NCI-H2029 (cell line): ENCODE measurements at regions not wholly inside any gene's neighbourhood (a gene's known extent, or its start where the extent isn't known, plus 50 kb on each side); places are given as distances from the start of the nearest gene placed in this dataset.
"Not testable (repeated sequence)": the region's sequence is repeated elsewhere in the genome, so short reads cannot be mapped to it uniquely, and the experiment has no call there.

Experiments
- DNase-seq: peaks from one replicate; lab custom pipeline; 2025; lab: John Stamatoyannopoulos, UW

DNA sequence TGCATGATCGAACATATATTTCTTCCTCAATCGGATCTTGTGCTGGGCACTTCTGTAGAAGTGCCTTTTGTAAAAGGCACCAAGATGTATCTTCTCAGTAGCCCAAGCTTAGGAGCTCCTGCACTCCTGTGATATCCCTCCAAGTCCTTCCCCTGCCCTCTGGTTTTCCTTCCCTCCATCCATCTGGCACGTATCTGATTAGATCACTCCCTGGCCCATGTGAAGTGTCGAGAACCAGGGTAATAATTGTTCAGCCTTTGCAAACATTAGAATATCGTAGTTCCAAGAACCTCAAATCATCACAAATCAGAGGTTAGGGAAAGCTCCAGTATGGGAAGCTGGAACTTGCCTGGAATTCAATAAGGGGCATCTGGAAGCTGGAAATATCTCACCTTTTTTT is 221.1 kb upstream of the AUTS2 start:
- DNase-seq, result no peak

DNA sequence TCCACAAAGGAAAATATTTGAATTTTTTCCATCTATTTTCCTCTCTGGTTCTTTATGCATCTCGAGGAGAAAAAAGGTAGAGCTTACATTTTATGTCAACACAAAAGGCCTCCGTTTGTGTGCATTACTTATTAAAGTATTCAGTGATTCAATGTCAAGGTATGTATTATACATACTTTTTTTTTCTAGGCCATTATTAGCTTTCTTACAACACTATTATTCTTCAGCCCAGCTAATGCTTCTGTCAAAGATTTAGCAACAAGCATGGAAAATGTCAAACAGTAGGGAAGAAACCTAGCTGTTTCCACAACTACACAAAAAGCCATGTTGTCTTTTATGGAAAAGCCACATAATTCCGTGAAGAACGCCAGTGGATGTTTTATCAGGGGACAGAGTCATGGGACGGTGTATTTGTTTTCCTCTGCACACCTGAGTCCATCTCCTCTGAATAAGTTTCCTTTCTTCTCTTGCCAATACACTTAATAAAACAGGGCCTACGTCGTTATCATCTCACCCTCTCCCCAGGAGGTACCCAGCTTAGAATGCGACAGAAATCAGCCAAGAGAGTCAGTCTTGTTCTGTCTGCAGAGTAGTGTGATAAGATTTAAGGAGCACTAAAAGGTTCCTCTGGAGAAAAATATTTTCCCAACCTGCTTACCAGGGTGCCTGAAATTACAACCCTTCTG is 209.7 kb upstream of the AUTS2 start:
- DNase-seq, result no peak

DNA sequence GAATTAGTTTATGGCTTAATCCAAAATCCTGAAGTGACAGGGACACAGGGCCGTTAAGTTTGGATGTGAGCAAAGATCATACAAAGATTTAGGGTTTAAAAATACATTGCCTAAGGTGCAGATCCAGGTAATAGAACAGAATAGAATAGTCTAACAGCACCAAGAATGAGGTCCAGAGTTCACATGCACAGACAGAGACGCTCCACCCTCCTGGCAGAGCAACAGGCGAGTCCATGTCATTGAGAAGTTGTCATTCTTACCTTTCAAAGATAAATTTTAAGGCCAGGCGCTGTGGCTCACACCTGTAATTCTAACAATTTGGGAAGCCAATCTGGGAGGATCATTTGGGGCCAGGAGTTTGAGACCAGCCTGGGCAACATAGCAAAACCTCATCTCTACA is 209.1 kb upstream of the AUTS2 start:
- no peak for DNase-seq

DNA sequence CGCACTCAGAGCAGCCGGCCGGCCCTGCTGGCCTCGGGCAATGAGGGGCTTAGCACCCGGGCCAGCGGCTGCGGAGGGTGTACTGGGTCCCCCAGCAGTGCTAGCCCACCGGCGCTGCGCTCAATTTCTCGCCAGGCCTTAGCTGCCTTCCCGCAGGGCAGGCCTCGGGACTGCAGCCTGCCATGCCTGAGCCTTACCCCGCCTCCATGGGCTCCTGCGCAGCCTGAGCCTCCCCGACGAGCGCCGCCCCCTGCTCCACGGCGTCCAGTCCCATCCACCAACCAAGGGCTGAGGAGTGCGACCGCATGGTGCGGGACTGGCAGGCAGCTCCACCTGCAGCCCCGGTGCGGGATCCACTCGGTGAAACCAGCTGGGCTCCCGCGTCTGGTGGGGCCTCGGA is 204.4 kb upstream of the AUTS2 start:
- not testable (repeated sequence) for DNase-seq

DNA sequence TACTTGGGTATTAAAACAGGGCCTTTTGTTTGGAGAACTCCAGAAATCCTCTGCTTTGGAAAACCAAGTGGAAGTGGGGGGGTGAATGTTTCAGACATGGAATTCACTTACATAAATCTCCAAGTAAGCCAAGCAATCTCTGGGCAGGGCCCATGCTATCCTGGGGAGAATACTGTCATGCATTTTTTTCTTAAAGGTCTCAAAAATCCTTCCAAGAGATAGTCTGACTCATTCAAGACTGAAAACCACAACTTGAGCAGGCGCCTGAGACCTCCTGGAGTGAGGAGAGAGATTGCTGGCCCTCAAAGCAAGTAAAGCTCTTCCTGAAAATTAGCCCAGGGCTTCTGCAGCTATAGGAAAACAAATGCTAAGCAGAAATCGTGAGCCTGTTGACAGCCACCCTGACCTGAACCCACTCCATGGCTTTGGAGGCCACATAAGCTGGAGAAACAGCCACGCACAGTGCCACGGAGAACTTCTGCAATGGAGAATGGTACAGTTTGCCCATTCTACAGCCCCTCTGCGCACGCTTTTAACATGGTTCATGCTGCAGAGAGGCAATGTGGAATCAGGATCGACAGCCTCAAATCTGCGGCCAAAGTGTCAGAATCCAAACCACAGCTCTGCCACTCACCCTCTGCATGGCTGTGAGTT is 203.1 kb upstream of the AUTS2 start:
- DNase-seq, result no peak

DNA sequence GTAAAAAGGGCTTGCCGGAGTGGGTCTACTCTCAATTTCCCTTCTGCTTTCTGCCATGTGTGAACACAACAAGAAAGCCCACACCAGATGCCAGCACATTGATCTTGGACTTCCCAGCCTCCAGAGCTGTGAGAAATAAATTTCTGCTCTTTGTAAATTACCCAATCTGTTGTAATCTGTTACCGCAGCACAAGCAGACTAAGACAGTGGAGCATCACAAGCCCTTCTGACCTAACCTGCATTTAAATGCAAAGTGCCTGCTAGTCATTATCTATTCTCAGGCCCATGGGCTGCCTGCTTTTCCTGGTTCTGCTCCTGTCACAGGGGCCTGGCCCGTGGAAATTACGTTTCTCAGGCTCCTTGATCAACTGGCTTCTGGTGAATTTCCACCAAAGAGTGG is 199.3 kb upstream of the AUTS2 start:
- no peak for DNase-seq

DNA sequence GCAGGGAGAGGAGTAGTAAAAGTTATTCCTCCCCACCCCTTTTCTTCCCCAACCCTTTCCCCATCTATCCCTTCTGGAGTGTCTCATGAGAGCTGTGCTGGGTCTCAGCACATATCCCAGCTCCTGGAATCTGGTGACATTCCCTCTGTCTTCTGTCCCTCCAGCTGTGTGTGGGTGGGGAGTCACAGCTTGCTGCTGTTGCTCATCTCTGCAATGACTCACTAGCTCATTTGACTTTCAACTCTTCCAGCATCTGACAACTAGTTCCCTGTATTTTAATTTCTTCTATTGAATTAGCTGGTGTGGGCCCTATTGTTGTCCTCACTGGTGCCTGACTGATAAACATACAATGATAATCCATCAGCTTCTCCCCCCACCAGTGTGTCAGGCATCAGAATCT is 198.9 kb upstream of the AUTS2 start:
- DNase-seq, result no peak

DNA sequence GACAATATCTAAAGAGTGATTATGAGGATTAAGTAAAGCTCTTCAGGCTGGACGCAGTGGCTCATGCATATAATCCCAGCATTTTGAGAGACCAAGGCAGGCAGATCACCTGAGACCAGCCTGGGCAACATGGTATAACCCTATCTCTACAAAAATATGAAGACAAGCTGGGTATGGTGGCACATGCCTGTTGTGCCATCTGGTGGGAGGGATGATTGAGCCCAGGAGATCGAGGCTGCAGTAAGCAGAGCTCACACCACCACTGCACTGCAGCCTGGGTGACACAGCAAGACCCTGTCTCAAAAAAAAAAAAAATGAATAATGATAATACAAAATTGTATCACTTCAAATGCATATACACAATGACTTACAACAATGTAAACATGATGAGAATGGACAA is 195.6 kb upstream of the AUTS2 start:
- DNase-seq, result no peak

DNA sequence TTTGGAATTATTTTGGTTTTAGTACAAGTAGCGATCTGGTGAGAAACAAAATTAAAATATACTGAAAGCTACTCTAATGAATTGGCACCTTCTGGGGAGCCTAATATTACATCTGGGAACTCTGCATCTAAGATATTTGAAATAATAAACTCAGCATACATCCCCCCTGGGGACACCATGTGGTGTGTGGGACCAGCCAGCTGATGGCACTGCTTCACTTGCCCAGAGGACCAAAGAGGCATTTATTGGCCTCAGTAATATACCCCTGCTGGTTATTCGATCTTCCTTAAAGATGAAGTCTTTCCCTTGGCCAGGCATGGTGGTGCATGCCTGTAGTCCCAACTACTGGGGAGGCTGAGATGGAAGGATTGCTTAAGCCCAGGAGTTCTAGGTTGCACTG is 195.1 kb upstream of the AUTS2 start:
- no peak for DNase-seq

DNA sequence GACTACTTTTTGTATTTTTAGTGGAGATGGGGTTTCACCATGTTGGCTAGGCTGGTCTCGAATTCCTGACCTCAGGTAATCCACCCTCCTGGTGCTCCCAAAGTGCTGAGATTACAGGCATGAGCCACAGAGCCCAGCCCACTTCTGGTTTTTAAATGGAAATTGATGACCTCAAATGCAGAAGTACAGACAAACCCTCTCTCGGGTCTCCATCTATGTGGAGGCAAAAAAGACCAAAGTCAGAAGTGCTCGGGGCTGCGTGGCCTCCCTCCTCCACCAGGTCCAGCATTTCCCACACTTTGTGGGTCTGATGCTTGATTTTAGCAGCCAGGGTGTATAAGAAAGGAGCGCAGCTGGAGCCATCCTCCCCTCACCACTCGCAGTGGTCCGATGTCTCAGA is 187.3 kb upstream of the AUTS2 start:
- DNase-seq, result no peak

DNA sequence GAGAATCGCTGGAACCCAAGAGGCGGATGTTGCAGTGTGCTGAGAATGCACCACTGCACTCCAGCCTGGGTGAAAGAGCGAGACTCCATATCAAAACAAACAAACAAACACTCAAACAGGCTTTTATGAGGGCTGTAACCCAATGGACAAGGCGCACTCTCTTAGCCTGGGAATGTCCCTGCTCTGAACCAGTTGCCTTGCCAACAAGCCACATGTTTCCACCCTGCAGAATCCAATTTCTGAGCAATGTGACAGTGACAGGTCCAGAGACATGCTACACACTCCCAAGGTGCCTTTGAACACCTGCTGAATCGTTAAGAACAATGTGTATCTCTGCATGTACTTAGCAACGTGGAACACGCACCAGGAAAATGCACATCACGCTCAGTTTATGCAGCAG is 186.8 kb upstream of the AUTS2 start:
- peak; percentile 31 for DNase-seq

DNA sequence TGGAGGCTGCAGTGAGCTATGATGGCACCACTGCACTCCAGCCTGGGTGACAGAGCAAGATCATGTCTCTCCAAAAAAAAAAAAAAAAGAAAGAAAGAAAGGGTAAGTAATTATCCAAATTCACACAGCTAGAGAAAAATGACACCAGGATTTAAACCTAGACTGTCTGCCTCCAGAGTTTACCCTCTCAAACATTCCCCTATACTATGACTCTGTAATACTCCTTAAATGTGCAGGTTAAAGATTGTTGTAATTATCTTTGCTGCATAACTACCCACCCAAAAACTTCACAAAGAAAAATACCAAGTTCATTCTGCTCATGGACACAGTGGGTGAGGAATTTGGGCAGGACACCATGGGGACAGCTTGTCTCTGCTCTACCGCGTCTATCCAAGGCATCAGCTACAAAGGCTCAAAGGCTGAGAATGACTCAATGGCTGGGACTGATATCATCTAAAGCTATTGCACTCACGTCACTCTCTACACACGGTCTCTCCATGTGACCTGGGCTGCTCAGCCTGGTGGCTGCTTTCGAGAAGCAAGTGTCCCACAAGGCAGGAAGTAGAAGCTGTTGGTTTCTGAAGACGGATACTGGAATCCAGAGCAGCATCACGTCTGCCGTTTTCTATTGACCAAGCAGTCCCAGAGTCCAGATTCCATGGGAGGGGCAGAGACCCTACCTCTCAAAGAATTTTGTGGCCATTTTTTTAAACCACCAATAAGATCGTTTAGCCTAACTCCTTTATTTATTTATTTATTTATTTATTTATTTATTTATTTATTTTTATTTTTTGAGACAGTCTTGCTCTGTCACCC is 185.7 kb upstream of the AUTS2 start:
- no peak for DNase-seq

DNA sequence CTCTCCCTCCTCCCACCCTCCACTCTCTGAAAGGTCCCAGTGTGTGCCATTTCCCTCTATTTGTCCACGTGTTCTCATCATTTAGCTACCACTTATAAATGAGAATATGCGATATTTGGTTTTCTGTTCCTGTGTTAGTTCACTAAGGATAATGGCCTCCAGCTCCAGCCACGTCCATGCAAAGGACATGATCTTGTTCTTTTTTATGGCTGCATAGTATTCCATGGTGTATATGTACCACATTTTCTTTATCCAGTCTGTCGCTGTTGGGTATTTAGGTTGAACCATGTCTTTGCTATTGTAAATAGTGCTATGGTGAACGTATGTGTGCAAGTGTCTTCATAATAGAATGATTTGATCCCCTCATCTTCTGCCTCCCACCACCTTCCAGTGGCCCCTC is 183.7 kb upstream of the AUTS2 start:
- no peak for DNase-seq

DNA sequence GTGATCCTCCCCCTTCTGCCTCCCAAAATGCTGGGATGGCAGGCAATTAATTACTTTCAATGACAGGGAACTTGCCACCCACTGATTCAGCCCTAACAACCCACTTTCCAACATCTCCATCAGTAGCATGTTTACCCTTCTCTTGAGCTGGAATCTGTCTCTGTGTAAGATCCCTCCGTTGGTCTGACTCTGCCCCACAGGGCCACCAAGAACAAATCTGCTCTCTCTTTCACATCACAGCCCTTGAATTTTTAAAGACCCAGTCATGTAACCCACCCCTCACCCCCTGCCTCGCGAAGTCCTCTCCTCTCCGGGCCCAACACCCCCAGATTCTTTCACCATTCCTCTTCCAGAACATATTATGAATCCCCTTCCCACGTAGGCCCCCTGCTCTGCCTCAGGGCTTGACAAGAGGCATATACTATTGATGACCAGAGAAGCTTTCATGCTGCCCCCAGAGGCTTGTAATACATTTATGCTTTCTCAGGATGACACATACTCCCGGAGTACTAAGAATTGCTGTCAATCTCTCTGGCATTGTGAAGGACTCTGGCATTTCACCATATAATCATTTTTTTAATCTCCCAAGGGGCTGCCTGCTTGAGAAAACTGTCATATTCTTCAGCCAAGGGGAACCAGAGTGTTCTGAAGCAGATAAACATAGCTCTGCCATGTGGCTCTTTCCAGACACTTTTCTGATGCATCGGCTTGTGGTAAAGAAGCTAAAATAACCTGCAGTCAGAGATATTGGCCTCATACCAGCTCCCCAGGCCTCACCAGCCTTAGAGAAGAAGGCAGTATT is 179.2 kb upstream of the AUTS2 start:
- no peak for DNase-seq

DNA sequence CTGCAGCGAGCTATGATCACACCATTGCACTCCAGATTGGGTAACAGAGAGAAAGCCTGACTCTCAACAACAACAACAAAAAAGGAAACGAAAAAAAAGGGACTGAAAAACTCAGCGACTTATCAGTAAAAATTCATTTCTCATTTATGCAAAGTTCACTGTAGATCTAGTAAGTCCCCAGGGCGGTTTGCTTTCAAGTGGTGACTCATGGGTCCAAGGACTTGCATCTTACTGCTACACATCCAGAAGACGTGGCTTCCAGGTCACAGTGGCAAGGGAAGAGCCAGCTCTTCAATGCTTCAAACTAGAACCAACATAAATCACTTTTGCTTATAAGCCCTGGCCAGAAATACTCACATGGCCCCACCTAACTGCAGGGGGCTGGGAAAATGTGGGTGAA is 178.3 kb upstream of the AUTS2 start:
- DNase-seq, result no peak

DNA sequence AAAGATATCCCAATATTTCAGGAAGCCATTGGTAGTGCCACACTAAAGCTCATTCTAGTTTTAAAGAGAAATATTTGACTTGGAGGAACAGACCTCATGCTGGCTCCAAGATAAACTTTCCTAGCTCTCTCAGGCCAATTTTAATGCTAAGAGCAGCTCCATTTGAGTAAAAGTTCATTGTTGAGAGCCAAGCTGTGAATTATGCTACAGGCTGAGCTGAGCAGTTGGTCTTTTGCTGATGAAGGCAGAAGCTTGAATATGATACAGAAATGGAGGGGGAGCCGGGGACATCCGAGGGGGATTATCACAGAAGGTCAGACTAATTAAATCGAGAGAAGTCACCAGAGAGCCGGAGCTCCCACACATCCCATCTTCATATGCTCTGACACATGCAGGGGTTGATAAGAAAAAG is 175.7 kb upstream of the AUTS2 start:
- no peak for DNase-seq

DNA sequence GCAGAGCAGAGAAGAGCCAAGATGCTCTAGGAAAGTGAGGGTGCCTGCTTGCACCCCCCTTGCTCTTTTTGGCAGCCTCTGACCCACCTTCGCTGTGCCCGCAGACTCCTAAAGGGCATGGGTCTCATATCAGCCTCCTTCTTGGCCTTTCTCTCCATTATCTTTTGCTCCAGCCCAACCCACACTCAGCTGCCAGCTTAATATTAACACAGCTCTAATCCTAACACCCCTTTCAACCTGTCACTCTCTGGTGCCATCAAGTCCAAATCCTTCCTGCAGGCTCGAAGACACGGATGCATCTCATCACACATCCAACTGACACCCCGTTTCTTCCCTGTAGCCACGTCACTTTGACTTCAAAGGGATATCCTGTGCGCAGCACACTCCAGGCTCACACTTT is 171.6 kb upstream of the AUTS2 start:
- no peak for DNase-seq

DNA sequence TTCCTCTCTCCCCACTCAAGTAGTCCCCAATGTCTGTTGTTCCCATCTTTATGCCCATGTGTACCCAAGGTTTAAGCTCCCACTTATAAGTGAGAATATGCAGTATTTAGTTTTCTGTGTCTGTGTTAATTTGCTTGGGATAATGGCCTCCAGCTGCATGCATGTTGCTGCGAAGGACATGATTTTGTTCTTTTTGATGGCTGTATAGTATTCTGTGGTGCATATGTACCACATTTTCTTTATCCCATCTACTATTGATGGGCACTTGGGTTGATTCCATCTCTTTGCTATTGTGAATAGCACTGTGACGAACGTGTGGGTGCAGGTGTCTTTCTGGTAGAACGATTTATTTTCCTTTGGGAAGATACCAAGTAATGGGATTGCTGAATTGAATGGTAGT is 170.2 kb upstream of the AUTS2 start:
- no peak for DNase-seq

DNA sequence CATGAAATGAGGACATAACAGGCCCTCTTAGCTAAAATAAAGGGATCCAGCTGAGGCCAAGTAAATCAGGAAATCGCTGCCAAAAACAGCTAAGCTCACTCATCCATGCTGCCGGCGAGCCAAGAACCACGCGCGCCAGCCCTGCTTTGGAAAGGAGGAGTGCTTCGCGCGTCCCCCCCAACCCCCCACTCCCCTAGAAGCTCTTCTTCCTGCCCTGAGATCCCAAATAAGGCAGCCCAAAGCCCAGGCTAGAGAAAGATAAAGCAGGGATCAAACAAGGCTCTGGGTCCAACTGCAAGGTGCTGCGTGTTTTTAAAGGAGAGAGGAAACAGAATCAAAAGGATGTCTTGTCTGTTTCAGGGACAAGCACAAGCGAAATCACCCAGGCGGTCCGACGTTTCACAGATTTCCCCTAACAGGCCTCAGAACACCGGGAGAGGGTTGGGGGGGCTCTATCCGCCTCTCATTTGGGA is 168.3 kb upstream of the AUTS2 start:
- DNase-seq, result peak; percentile 88

DNA sequence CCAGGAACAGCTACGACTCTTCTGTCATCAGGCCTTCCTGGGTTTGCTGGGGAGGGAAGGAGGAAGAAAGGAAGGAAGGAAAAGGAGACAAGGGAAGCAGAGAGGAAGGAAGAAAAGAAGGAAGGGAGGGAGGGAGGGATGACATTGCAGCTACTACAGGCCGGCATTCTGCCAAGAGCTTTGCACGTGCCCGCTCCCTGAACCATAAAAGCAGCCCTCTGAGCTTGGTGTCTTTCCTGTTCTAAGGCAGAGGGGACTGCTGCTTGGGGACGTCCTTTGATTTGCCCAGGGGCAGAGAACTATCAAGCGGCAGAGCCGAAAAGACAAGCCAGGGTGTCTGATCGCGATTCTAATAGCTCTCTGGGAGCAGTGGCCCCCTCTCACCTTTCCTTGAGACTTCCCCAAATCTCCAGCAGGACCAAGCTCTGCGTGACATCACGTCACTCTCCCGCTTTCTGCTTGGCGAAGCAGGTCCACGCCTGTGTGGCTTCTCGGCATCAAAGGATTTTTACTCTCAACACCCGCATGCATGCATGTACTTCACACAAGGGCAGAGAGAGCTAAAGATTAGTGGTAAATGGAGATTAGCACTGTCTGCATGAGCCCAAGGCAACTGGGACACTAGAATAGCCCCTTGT is 167.8 kb upstream of the AUTS2 start:
- peak; percentile 78 for DNase-seq

DNA sequence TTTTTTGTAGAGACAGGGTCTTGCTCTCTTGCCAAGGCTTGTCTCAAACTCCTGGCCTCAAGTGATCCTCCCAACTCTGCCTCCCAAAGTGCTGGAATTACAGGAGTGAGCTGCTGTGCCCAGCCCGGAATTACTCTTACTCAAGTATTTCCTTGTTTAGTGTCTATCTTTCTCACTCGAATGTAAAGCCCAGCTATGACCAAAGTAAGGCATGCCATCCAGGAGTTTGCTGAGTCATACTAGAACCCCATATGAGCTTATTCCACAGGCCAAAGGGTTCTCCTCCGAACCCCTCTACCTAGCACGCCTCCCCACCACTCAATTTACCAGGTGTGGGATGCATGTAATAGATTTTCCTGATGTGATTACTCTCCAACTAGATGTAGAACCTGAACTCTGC is 166.6 kb upstream of the AUTS2 start:
- DNase-seq, result no peak

DNA sequence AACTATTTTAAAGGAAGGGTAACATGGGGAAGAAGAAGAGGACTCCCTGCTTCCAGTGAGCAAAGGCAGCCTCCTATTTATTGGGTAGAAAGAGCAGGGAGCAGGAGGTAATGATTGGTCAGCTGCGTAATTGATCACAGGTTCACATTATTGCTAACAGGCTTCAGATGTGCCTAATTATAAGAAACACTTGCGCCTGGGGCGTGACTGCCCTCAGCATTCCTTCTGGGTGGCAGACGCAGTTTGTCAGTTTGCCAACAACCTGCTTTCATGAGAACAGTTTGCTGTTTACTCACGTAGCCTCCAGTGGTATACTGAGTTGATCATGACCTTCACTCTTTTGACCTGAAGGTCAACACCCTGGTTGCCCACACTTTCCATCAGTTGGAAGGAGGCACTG is 166.0 kb upstream of the AUTS2 start:
- not testable (repeated sequence) for DNase-seq
